Upper lobe of right lung (tissue), 1 donor: ENCODE measurements at regions not wholly inside any gene's neighbourhood (a gene's known extent, or its start where the extent isn't known, plus 50 kb on each side); places are given as distances from the start of the nearest gene placed in this dataset.

Experiments
- ATAC-seq: fragments of 200-7000 bp; cut with Tn5 transposase; one replicate; pipeline ENCODE4 v1.9.1; 2020; ENCODE audit warnings: mild to moderate bottlenecking, moderate library complexity
- DNase-seq: peaks from one replicate; pipeline ENCODE4 v3.0.0-alpha.2; 2020
- H3K27ac ChIP-seq: fragments of 200-600 bp; one replicate; pipeline ENCODE4 v1.8.0; 2022
- H3K27me3 ChIP-seq: fragments of 200-600 bp; one replicate; pipeline ENCODE4 v1.8.0; 2022; ENCODE audit warnings: mild to moderate bottlenecking
- H3K36me3 ChIP-seq: fragments of 200-600 bp; one replicate; pipeline ENCODE4 v1.8.0; 2022
- H3K4me1 ChIP-seq: fragments of 200-600 bp; one replicate; pipeline ENCODE4 v1.8.0; 2022
- H3K4me3 ChIP-seq: fragments of 200-600 bp; one replicate; pipeline ENCODE4 v1.8.0; 2022; ENCODE audit warnings: mild to moderate bottlenecking
- H3K9me3 ChIP-seq: fragments of 200-600 bp; one replicate; pipeline ENCODE4 v1.8.0; 2022
- intact Hi-C: fragments of 100-400 bp; cut with DNase I; formaldehyde crosslinking; loops from one replicate; pipeline ENCODE4 v1.11.0; 2022
- TF ChIP-seq, protein P1 (sequence below): fragments of 200-600 bp; IDR thresholded peaks from one replicate; pipeline ENCODE4 v1.8.0; 2022; ENCODE audit warnings: antibody characterized with exemption
- donor health status: DM: no; HTN: yes; CAD: no; lungs with severe emphysema.

- Histone ChIP-seq H3K27ac (no peak overlapping the region), H3K4me1 (no peaks in the 10 kb centered on the region), H3K4me3 (no peak overlapping the region), H3K9me3 (no peaks in the 10 kb centered on the region), H3K36me3 (no peaks in the 10 kb centered on the region), H3K27me3 (no peaks in the 10 kb centered on the region)
- ATAC-seq (no peak), DNase-seq (no peak)
- intact Hi-C loops: no loop called here
- TF ChIP-seq, protein P1, sequence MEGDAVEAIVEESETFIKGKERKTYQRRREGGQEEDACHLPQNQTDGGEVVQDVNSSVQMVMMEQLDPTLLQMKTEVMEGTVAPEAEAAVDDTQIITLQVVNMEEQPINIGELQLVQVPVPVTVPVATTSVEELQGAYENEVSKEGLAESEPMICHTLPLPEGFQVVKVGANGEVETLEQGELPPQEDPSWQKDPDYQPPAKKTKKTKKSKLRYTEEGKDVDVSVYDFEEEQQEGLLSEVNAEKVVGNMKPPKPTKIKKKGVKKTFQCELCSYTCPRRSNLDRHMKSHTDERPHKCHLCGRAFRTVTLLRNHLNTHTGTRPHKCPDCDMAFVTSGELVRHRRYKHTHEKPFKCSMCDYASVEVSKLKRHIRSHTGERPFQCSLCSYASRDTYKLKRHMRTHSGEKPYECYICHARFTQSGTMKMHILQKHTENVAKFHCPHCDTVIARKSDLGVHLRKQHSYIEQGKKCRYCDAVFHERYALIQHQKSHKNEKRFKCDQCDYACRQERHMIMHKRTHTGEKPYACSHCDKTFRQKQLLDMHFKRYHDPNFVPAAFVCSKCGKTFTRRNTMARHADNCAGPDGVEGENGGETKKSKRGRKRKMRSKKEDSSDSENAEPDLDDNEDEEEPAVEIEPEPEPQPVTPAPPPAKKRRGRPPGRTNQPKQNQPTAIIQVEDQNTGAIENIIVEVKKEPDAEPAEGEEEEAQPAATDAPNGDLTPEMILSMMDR: no peak
Observed at GRCh38 chr9:2936221-2936620, 92.3 kb upstream of the PUM3 start.

DNA sequence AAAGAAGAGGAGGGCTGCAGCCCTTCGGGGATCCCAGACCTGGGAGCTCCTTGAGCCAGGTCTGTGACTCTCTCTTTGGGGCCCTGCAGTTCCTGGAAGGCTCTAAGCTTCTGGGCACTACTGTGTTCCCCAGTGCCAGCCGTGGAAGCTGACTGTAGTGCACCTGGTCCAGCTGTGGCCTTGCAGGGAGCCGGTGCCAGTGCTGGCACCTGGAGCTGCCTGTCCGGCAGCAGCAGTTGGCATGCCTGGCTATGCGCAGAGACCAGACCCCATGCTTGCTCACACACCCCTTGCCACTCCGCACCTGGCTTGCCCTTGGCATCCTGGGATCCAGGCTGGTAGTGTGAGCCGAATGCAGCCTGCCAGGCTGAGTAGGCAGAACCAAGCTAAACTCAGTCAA lies 91.0 kb upstream of the PUM3 start:
- Histone ChIP-seq H3K9me3 (no peaks in the 10 kb centered on the region), H3K27ac (no peak overlapping the region), H3K36me3 (no peaks in the 10 kb centered on the region), H3K4me3 (no peak overlapping the region), H3K27me3 (no peaks in the 10 kb centered on the region), H3K4me1 (no peaks in the 10 kb centered on the region)
- intact Hi-C loops: no loop called here
- DNase-seq: no peak
- no peak for ATAC-seq
- TF ChIP-seq, protein P1: no peak

DNA sequence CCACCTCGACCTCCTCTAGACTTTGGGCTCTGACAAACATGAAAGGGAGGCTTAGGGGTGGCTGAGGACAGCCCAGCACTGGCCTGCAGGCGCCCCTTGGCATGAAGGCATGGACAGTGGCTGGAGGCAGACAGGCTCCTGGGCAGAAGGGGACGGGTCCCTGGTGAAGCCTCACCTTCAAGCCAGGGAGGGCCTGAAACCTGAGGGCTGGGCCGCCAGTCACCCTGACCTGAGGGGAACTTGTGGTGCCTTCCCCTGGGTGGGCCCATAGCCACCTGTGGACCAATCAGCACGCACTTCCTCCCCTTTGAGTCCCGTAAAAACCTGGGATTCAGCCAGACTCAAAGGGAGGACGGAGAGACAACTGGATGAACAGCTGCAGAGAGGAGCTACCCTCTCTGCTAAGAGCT lies 90.4 kb upstream of the PUM3 start:
- intact Hi-C loops: no loop called here
- Histone ChIP-seq H3K27ac (no peak overlapping the region), H3K4me1 (no peaks in the 10 kb centered on the region), H3K27me3 (no peaks in the 10 kb centered on the region), H3K9me3 (no peaks in the 10 kb centered on the region), H3K4me3 (no peak overlapping the region), H3K36me3 (no peaks in the 10 kb centered on the region)
- peak; percentile 13 for ATAC-seq
- DNase-seq: no peak
- TF ChIP-seq, protein P1: no peak

- intact Hi-C loops: no loop called here
- no peaks in the 10 kb centered on the region for H3K9me3 ChIP-seq
- DNase-seq: no peak
Observed at GRCh38 chr9:2933165-2934095, 89.5 kb upstream of the PUM3 start.

GRCh38 chr9:2928411-2928810 lies 84.5 kb upstream of the PUM3 start:
- H3K4me1 ChIP-seq: no peaks in the 10 kb centered on the region
- H3K4me3 ChIP-seq: no peak overlapping the region
- intact Hi-C loops: no loop called here
- no peak for ATAC-seq
- H3K27me3 ChIP-seq: no peaks in the 10 kb centered on the region
- no peaks in the 10 kb centered on the region for H3K36me3 ChIP-seq
- no peak for DNase-seq
- TF ChIP-seq, protein P1: no peak
- H3K27ac ChIP-seq: no peak overlapping the region
- no peaks in the 10 kb centered on the region for H3K9me3 ChIP-seq

More at GRCh38 chr9:2933165-2934095, 89.5 kb upstream of the PUM3 start:
- H3K27ac ChIP-seq: no peak overlapping the region
- TF ChIP-seq, protein P1: no peak
- H3K4me3 ChIP-seq: no peak overlapping the region
- H3K4me1 ChIP-seq: no peaks in the 10 kb centered on the region
- ATAC-seq: peak; percentile 31
- no peaks in the 10 kb centered on the region for H3K27me3 ChIP-seq
- no peaks in the 10 kb centered on the region for H3K36me3 ChIP-seq
